GM12878 (cell line): ENCODE measurements at regions not wholly inside any gene's neighbourhood (a gene's known extent, or its start where the extent isn't known, plus 50 kb on each side); places are given as distances from the start of the nearest gene placed in this dataset.

Experiments used
- ATAC-seq: fragments of 200-7000 bp; cut with Tn5 transposase; 3 replicates; pipeline ENCODE4 v1.9.1; 2020; ENCODE audit warnings: mild to moderate bottlenecking, moderate library complexity
- BruUV-seq: library from RNA; stranded (reverse); fragments of 400-500 nt; replicated peaks from 2 replicates; lab custom pipeline; 2021; lab: Mats Ljungman, UMichigan
- CTCF ChIA-PET: fragments of 300-600 bp; sonication (Branson Sonifier 250); formaldehyde crosslinking; extraction: SDS; loops from one replicate; lab custom pipeline; 2021; ENCODE audit warnings: inconsistent platforms; lab: Yijun Ruan, JAX
- POLR2A ChIA-PET: fragments of 350-600 bp; formaldehyde crosslinking; extraction: SDS; loops from one replicate; lab custom pipeline; 2021; ENCODE audit warnings: inconsistent platforms; lab: Charles Lee
- RAD21 ChIA-PET: fragments of 300-600 bp; sonication (Branson Sonifier 250); formaldehyde crosslinking; loops from one replicate; lab custom pipeline; 2023; ENCODE audit warnings: antibody characterized with exemption; ENCODE audit not compliant: unreplicated experiment; lab: Charles Lee
- SMC1A ChIA-PET: fragments of 300-600 bp; sonication (Branson Sonifier 250); formaldehyde crosslinking; loops from one replicate; lab custom pipeline; 2023; ENCODE audit not compliant: unreplicated experiment, uncharacterized antibody; lab: Charles Lee
- DNase-seq: peaks from one replicate; pipeline ENCODE4 v3.0.0-alpha.2; 2011; ENCODE audit warnings: low read depth, low spot score
- FAIRE-seq: peaks from 3 replicates; lab custom pipeline; 2011; peaks lifted over from hg19 to GRCh38; lab: Jason Lieb, UNC
- H2AFZ ChIP-seq: 2 replicates; pipeline ENCODE4 v1.6.0; 2011; ENCODE audit warnings: low read depth, low read length, control low read depth; ENCODE audit not compliant: control insufficient read depth
- H3K27ac ChIP-seq: 2 replicates; pipeline ENCODE4 v1.5.1; 2011; ENCODE audit warnings: control low read depth; ENCODE audit not compliant: control insufficient read depth, insufficient read depth
- H3K27me3 ChIP-seq, 2 experiments: replicated peaks in 1 of 2; 2 replicates each; pipeline versions ENCODE4 v1.6.0 to v1.6.1; 2011; ENCODE audit warnings: low read length in 1 of 2; ENCODE audit not compliant: control insufficient read depth in 2 of 2, insufficient read depth in 2 of 2
- H3K36me3 ChIP-seq, 2 experiments: 2 replicates each; pipeline ENCODE4 v1.5.1; 2011; ENCODE audit warnings: low read length in 1 of 2; ENCODE audit not compliant: control insufficient read depth in 2 of 2, insufficient read depth in 2 of 2
- H3K4me1 ChIP-seq: 2 replicates; pipeline ENCODE4 v1.6.1; 2011; ENCODE audit warnings: mild to moderate bottlenecking, low read length, moderate library complexity, mixed read lengths; ENCODE audit not compliant: control insufficient read depth, insufficient read depth
- H3K4me2 ChIP-seq: 2 replicates; pipeline ENCODE4 v1.6.0; 2011; ENCODE audit warnings: control low read depth; ENCODE audit not compliant: control insufficient read depth, insufficient read depth
- H3K4me3 ChIP-seq: fragments of 200-600 bp; sonication (generic); 2 replicates; pipeline ENCODE4 v1.5.1; 2016
- H3K79me2 ChIP-seq: 2 replicates; pipeline ENCODE4 v1.6.0; 2011; ENCODE audit warnings: low read length; ENCODE audit not compliant: control insufficient read depth, insufficient read depth
- H3K9ac ChIP-seq: 2 replicates; pipeline ENCODE4 v1.8.0; 2011; ENCODE audit warnings: low read length, control low read depth, mixed read lengths; ENCODE audit not compliant: control insufficient read depth, insufficient read depth
- H3K9me3 ChIP-seq: replicated peaks from 3 replicates; pipeline ENCODE4 v1.5.1; 2011; ENCODE audit warnings: mild to moderate bottlenecking, low read length; ENCODE audit not compliant: control insufficient read depth, insufficient read depth
- H4K20me1 ChIP-seq: 2 replicates; pipeline ENCODE4 v1.6.0; 2011; ENCODE audit not compliant: control insufficient read depth, insufficient read depth
- BMI1 ChIP-seq: fragments of 450-650 bp; IDR thresholded peaks from 2 replicates; pipeline ENCODE4 v1.6.1; 2016; ENCODE audit warnings: mild to moderate bottlenecking, moderate library complexity, borderline replicate concordance
- CBX3 ChIP-seq: fragments of 200-600 bp; sonication (generic); IDR thresholded peaks from 2 replicates; pipeline ENCODE4 v1.6.1; 2016; ENCODE audit warnings: low read depth, borderline replicate concordance
- CTCF ChIP-seq, 3 experiments: IDR thresholded peaks in 2 of 3; conservative IDR thresholded peaks in 1 of 3; 2 replicates each; pipeline ENCODE4 v1.5.1; 2011; ENCODE audit warnings: low read depth in 3 of 3, low read length in 3 of 3, mild to moderate bottlenecking in 3 of 3, control low read depth in 2 of 3, moderate library complexity in 2 of 3, inconsistent platforms in 1 of 3, mixed read lengths in 1 of 3; ENCODE audit not compliant: control insufficient read depth in 2 of 3, insufficient read depth in 1 of 3; ENCODE audit errors: extremely low read depth in 1 of 3
- CUX1 ChIP-seq: IDR thresholded peaks from 2 replicates; pipeline ENCODE4 v1.6.1; 2012; ENCODE audit warnings: improper control_type of control experiment, low read depth, low read length; ENCODE audit not compliant: insufficient replicate concordance
- ELK1 ChIP-seq: IDR thresholded peaks from 2 replicates; pipeline ENCODE4 v1.6.1; 2012; ENCODE audit warnings: low read depth, low read length, improper control_type of control experiment
- MTA2 ChIP-seq: fragments of 450-650 bp; IDR thresholded peaks from 2 replicates; pipeline ENCODE4 v1.6.1; 2016; ENCODE audit warnings: low read depth, mild to moderate bottlenecking, moderate library complexity
- NFIC ChIP-seq: IDR thresholded peaks from 2 replicates; pipeline ENCODE4 v1.6.1; 2012; ENCODE audit warnings: low read depth, mild to moderate bottlenecking, inconsistent platforms, low read length, moderate library complexity
- NFXL1 ChIP-seq: fragments of 450-650 bp; IDR thresholded peaks from 2 replicates; pipeline ENCODE4 v1.6.1; 2017; ENCODE audit warnings: antibody characterized with exemption, mild to moderate bottlenecking, borderline replicate concordance
- POLR2AphosphoS5 ChIP-seq: IDR thresholded peaks from 2 replicates; pipeline ENCODE4 v1.6.1; 2011; ENCODE audit warnings: mild to moderate bottlenecking, low read length, inconsistent platforms
- RCOR1 ChIP-seq: conservative IDR thresholded peaks from 2 replicates; pipeline ENCODE4 v1.6.1; 2012; ENCODE audit warnings: low read depth, low read length, improper control_type of control experiment
- RUNX3 ChIP-seq: IDR thresholded peaks from 2 replicates; pipeline ENCODE4 v1.6.1; 2012; ENCODE audit warnings: low read length, inconsistent platforms
- SIN3A ChIP-seq: IDR thresholded peaks from 2 replicates; pipeline ENCODE4 v1.6.1; 2012; ENCODE audit warnings: low read depth, low read length, improper control_type of control experiment
- SMC3 ChIP-seq: IDR thresholded peaks from 2 replicates; pipeline ENCODE4 v1.6.1; 2011; ENCODE audit warnings: low read length, improper control_type of control experiment, borderline replicate concordance
- SUPT20H ChIP-seq: IDR thresholded peaks from 2 replicates; pipeline ENCODE4 v1.6.1; 2011; ENCODE audit warnings: low read depth, mild to moderate bottlenecking, low read length, moderate library complexity, borderline replicate concordance; ENCODE audit not compliant: control insufficient read depth
- WRNIP1 ChIP-seq: IDR thresholded peaks from 2 replicates; pipeline ENCODE4 v1.6.1; 2011; ENCODE audit warnings: low read depth, low read length, improper control_type of control experiment, borderline replicate concordance
- ZBED1 ChIP-seq: IDR thresholded peaks from 2 replicates; pipeline ENCODE4 v1.6.1; 2016; ENCODE audit warnings: borderline replicate concordance
- ZNF384 ChIP-seq: IDR thresholded peaks from 2 replicates; pipeline ENCODE4 v1.6.1; 2012; ENCODE audit warnings: low read depth, mild to moderate bottlenecking, low read length, improper control_type of control experiment, borderline replicate concordance
- WGBS: methylation state at CpG from one replicate; pipeline ENCODE4 v1.1.6; 2016; ENCODE audit warnings: low lambda C conversion rate; ENCODE audit not compliant: insufficient replicate concordance, insufficient coverage; ENCODE audit errors: missing lambda C conversion rate; 5-methylcytosine and 5-hydroxymethylcytosine counted together
- in situ Hi-C: fragments of 300-500 bp; cut with MboI; formaldehyde crosslinking; loops from 9 replicates; pipeline ENCODE4 v1.14.3; 2018; ENCODE audit warnings: mixed read lengths
- intact Hi-C: fragments of 100-400 bp; cut with micrococcal nuclease; formaldehyde crosslinking; loops from one replicate; pipeline ENCODE4 v1.14.2; 2022; ENCODE audit not compliant: unreplicated experiment

GRCh38 chr14:38851111-38851510, 251.9 kb downstream of the SEC23A start (continued):
- TF ChIP-seq ELK1, result no peak
- no peak for TF ChIP-seq SMC3
- no peak for TF ChIP-seq RCOR1

- TF ChIP-seq CUX1 (no peak), CBX3 (no peak), RUNX3 (no peak), MTA2 (no peak), ZBED1 (no peak), SIN3A (no peak), NFIC (no peak), NFXL1 (no peak), WRNIP1 (no peak), ZNF384 (no peak), CTCF (IDR thresholded peaks at IDR 0.05 in 2 of 3, conservative IDR thresholded peaks at IDR 0.05 in 1 of 3; ENCODE audit: control insufficient read depth in 2 of 3, extremely low read depth in 1 of 3, insufficient read depth in 1 of 3, low read depth in 3 of 3, low read length in 3 of 3) (no peak), POLR2AphosphoS5 (no peak), SUPT20H (no peak), BMI1 (no peak)
- in situ Hi-C loops, result no loop called here
Measured at GRCh38 chr14:38850664-38851063, 252.4 kb downstream of the SEC23A start.

More at GRCh38 chr14:38850664-38851063, 252.4 kb downstream of the SEC23A start:
- WGBS, result 22% methylated on average over 1 of the region's 1 CpG
- H3K4me1 ChIP-seq, result no peaks in the 10 kb centered on the region
- DNase-seq (no peak), ATAC-seq (no peak), FAIRE-seq (no peak)
- no peak overlapping the region for H3K9ac ChIP-seq
- no peak overlapping the region for H3K27ac ChIP-seq
- H3K4me3 ChIP-seq, result no peak overlapping the region
- no TSS peak for BruUV-seq
- POLR2A ChIA-PET, result no interaction called here
- no peak overlapping the region for H2AFZ ChIP-seq
- no peaks in the 10 kb centered on the region for H4K20me1 ChIP-seq
- RAD21 ChIA-PET, result no interaction called here
- H3K9me3 ChIP-seq, result no peaks in the 10 kb centered on the region
- CTCF ChIA-PET, result no interaction called here
- no peak overlapping the region for H3K4me2 ChIP-seq
- intact Hi-C loops, result no loop called here
- no peaks in the 10 kb centered on the region for H3K27me3 ChIP-seq
- no peaks in the 10 kb centered on the region for H3K36me3 ChIP-seq
- H3K79me2 ChIP-seq, result no peaks in the 10 kb centered on the region
- SMC1A ChIA-PET, result no interaction called here
